GM23338 (cell line): ENCODE measurements at regions not wholly inside any gene's neighbourhood (a gene's known extent, or its start where the extent isn't known, plus 50 kb on each side); places are given as distances from the start of the nearest gene placed in this dataset.

ENCODE experiments used
- ATAC-seq: fragments of 200-7000 bp; cut with Tn5 transposase; 3 replicates; pipeline ENCODE4 v1.9.1; 2020
- DNase-seq: peaks from one replicate; pipeline ENCODE4 v3.0.0-alpha.2; 2015; ENCODE audit warnings: low spot score
- H2AFZ ChIP-seq: fragments of 200-600 bp; sonication (generic); 2 replicates; pipeline ENCODE4 v1.8.0; 2016; ENCODE audit warnings: antibody characterized with exemption, mild to moderate bottlenecking, moderate library complexity
- H3F3A ChIP-seq: fragments of 200-600 bp; sonication (generic); replicated peaks from 2 replicates; pipeline ENCODE4 v1.8.0; 2017; ENCODE audit warnings: antibody characterized with exemption, mixed run types, low read depth
- H3K27ac ChIP-seq: fragments of 200-600 bp; sonication (generic); 2 replicates; pipeline ENCODE4 v1.6.1; 2016; ENCODE audit warnings: low read depth
- H3K27me3 ChIP-seq: fragments of 200-600 bp; sonication (generic); 2 replicates; pipeline ENCODE4 v1.8.0; 2016; ENCODE audit warnings: mild to moderate bottlenecking, mixed run types, moderate library complexity; ENCODE audit not compliant: insufficient read depth
- H3K36me3 ChIP-seq: fragments of 200-600 bp; sonication (generic); 2 replicates; pipeline ENCODE4 v1.8.0; 2016; ENCODE audit warnings: mild to moderate bottlenecking; ENCODE audit not compliant: insufficient read depth
- H3K4me1 ChIP-seq: fragments of 200-600 bp; sonication (generic); 2 replicates; pipeline ENCODE4 v1.8.0; 2016; ENCODE audit warnings: mild to moderate bottlenecking, moderate library complexity; ENCODE audit not compliant: insufficient read depth
- H3K4me2 ChIP-seq: fragments of 200-600 bp; sonication (generic); 2 replicates; pipeline ENCODE4 v1.7.1; 2017; ENCODE audit warnings: mixed run types
- H3K4me3 ChIP-seq: fragments of 200-600 bp; sonication (generic); 2 replicates; pipeline ENCODE4 v1.6.1; 2016; ENCODE audit warnings: mixed run types
- H3K79me2 ChIP-seq: fragments of 200-600 bp; sonication (generic); replicated peaks from 2 replicates; pipeline ENCODE4 v1.8.0; 2017; ENCODE audit warnings: mild to moderate bottlenecking; ENCODE audit not compliant: insufficient read depth
- H3K9me2 ChIP-seq: fragments of 200-600 bp; sonication (generic); 2 replicates; pipeline ENCODE4 v1.8.0; 2017; ENCODE audit not compliant: insufficient read depth
- H4K20me1 ChIP-seq: fragments of 200-600 bp; sonication (generic); replicated peaks from 2 replicates; pipeline ENCODE4 v1.8.0; 2017; ENCODE audit warnings: mild to moderate bottlenecking; ENCODE audit not compliant: insufficient read depth
- H3K27ac Mint-ChIP-seq: 2 replicates; pipeline ENCODE4 v1.8.0; 2020; ENCODE audit warnings: inconsistent platforms, mild to moderate bottlenecking, moderate library complexity, mixed read lengths
- H3K27me3 Mint-ChIP-seq: 3 replicates; pipeline ENCODE4 v1.8.0; 2022; ENCODE audit warnings: low read depth, mild to moderate bottlenecking, moderate library complexity, mixed read lengths, inconsistent platforms; ENCODE audit not compliant: insufficient read depth, poor library complexity
- H3K36me3 Mint-ChIP-seq: 3 replicates; pipeline ENCODE4 v1.8.0; 2021; ENCODE audit warnings: low read depth, mild to moderate bottlenecking, inconsistent platforms, moderate library complexity, mixed read lengths
- H3K4me1 Mint-ChIP-seq: 3 replicates; pipeline ENCODE4 v1.8.0; 2020; ENCODE audit warnings: mild to moderate bottlenecking, inconsistent platforms, mixed read lengths
- H3K4me3 Mint-ChIP-seq: 3 replicates; pipeline ENCODE4 v1.8.0; 2021; ENCODE audit warnings: moderate library complexity, mild to moderate bottlenecking, inconsistent platforms, mixed read lengths
- H3K9me3 Mint-ChIP-seq: 3 replicates; pipeline ENCODE4 v1.8.0; 2020; ENCODE audit warnings: moderate library complexity, mild to moderate bottlenecking, inconsistent platforms, mixed read lengths
- CREB1 ChIP-seq: fragments of 250-450 bp; sonication (Bioruptor Pico); IDR thresholded peaks from 2 replicates; pipeline ENCODE4 v1.5.0; 2020; ENCODE audit warnings: low read depth, mild to moderate bottlenecking, moderate library complexity
- NANOG ChIP-seq: IDR thresholded peaks from 2 replicates; pipeline ENCODE4 v1.6.1; 2016; ENCODE audit warnings: antibody characterized with exemption, borderline replicate concordance
- ZNF114 ChIP-seq: fragments of 250-450 bp; sonication (Bioruptor Pico); IDR thresholded peaks from 2 replicates; pipeline ENCODE4 v1.5.0; 2020; ENCODE audit warnings: mild to moderate bottlenecking, moderate library complexity
- TF ChIP-seq, protein P1 (sequence below): IDR thresholded peaks from one replicate; pipeline ENCODE4 v1.6.1; 2018; ENCODE audit warnings: antibody characterized with exemption; ENCODE audit not compliant: unreplicated experiment
- TF ChIP-seq, protein P2 (sequence below), 2 experiments: fragments of 200-600 bp in 1 of 2; sonication (generic) in 1 of 2; conservative IDR thresholded peaks; 2 replicates each; pipeline versions ENCODE4 v1.5.1 to v1.6.1; 2016 to 2017; ENCODE audit warnings: antibody characterized with exemption in 2 of 2, low read depth in 2 of 2, mild to moderate bottlenecking in 2 of 2, moderate library complexity in 1 of 2

DNA sequence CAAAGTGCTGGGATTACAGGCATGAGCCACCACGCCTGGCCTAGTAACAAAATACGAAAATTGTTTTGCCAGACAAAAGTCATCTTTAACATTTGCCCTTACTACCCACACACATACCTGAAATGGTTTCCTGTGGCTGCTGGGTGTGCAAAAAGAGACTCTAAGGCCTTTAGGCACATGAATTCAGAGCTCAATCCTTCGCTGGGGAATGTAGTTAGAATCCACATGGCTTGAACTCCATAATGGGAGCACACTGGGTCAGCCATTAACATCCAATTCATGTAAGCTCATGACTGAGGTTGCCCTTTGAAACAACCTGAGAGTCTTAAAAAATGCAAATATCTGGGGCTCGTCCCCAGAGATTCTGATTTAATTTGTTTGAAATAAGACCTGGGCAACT, 87.8 kb downstream of the HPGD start:
- no peaks in the 10 kb centered on the region for H3K36me3 ChIP-seq
- H2AFZ ChIP-seq, result peak overlapping the region; percentile 23; the same call in 1 of the 2 replicates
- ATAC-seq, result peak; percentile 60

DNA sequence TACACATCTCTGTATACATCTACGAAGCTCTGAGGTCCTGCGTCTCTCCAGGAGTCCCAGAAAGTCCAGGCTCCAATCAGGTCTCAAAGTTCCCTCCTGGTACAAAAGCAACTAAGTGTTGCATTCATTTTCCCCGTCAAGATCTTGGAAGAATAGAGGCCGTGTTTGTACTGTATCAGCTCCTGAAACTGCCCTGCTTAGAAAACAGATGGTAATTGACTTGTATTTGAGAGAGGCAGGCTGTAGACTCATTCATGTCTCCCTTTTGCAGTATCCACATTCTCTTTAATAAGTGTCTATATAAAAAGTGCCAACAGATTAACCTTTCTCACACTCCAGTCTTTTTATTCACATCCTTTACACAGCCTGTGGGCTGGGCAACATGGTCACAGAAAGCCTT, 91.7 kb downstream of the HPGD start:
- Histone ChIP-seq H4K20me1 (no peaks in the 10 kb centered on the region), H2AFZ (peak overlapping the region; percentile 82; the same call in 1 of the 2 replicates), H3K4me3 (no peak overlapping the region), H3F3A (no peaks in the 10 kb centered on the region), H3K36me3 (no peaks in the 10 kb centered on the region), H3K9me2 (peaks cover 4% of the 10 kb centered on the region; the same call in 1 of the 2 replicates), H3K27me3 (no peaks in the 10 kb centered on the region), H3K4me1 (peaks cover 9% of the 10 kb centered on the region), H3K4me2 (no peak overlapping the region), H3K27ac (no peak overlapping the region), H3K79me2 (no peaks in the 10 kb centered on the region)
- H3K4me1 Mint-ChIP-seq, result peaks cover 5% of the 10 kb centered on the region; the same call in 2 of the 3 replicates
- ATAC-seq (no peak), DNase-seq (no peak)
- no peak overlapping the region for H3K4me3 Mint-ChIP-seq
- no peak overlapping the region for H3K27ac Mint-ChIP-seq
- no peak for TF ChIP-seq NANOG
- TF ChIP-seq, protein P1, sequence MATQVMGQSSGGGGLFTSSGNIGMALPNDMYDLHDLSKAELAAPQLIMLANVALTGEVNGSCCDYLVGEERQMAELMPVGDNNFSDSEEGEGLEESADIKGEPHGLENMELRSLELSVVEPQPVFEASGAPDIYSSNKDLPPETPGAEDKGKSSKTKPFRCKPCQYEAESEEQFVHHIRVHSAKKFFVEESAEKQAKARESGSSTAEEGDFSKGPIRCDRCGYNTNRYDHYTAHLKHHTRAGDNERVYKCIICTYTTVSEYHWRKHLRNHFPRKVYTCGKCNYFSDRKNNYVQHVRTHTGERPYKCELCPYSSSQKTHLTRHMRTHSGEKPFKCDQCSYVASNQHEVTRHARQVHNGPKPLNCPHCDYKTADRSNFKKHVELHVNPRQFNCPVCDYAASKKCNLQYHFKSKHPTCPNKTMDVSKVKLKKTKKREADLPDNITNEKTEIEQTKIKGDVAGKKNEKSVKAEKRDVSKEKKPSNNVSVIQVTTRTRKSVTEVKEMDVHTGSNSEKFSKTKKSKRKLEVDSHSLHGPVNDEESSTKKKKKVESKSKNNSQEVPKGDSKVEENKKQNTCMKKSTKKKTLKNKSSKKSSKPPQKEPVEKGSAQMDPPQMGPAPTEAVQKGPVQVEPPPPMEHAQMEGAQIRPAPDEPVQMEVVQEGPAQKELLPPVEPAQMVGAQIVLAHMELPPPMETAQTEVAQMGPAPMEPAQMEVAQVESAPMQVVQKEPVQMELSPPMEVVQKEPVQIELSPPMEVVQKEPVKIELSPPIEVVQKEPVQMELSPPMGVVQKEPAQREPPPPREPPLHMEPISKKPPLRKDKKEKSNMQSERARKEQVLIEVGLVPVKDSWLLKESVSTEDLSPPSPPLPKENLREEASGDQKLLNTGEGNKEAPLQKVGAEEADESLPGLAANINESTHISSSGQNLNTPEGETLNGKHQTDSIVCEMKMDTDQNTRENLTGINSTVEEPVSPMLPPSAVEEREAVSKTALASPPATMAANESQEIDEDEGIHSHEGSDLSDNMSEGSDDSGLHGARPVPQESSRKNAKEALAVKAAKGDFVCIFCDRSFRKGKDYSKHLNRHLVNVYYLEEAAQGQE, result no peak
- TF ChIP-seq, protein P2, sequence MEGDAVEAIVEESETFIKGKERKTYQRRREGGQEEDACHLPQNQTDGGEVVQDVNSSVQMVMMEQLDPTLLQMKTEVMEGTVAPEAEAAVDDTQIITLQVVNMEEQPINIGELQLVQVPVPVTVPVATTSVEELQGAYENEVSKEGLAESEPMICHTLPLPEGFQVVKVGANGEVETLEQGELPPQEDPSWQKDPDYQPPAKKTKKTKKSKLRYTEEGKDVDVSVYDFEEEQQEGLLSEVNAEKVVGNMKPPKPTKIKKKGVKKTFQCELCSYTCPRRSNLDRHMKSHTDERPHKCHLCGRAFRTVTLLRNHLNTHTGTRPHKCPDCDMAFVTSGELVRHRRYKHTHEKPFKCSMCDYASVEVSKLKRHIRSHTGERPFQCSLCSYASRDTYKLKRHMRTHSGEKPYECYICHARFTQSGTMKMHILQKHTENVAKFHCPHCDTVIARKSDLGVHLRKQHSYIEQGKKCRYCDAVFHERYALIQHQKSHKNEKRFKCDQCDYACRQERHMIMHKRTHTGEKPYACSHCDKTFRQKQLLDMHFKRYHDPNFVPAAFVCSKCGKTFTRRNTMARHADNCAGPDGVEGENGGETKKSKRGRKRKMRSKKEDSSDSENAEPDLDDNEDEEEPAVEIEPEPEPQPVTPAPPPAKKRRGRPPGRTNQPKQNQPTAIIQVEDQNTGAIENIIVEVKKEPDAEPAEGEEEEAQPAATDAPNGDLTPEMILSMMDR (conservative IDR thresholded peaks at IDR 0.05; ENCODE audit: low read depth in 2 of 2), result no peak
- H3K9me3 Mint-ChIP-seq, result no peaks in the 10 kb centered on the region
- no peaks in the 10 kb centered on the region for H3K36me3 Mint-ChIP-seq
- H3K27me3 Mint-ChIP-seq, result no peaks in the 10 kb centered on the region

More for the DNA sequence above, 87.8 kb downstream of the HPGD start:
- peak overlapping the region; percentile 37; the same call in 1 of the 2 replicates for H3K4me2 ChIP-seq
- peaks cover 4% of the 10 kb centered on the region; the same call in 1 of the 3 replicates for H3K9me3 Mint-ChIP-seq
- DNase-seq, result peak; percentile 55
- no peaks in the 10 kb centered on the region for H3F3A ChIP-seq
- no peak overlapping the region for H3K4me3 ChIP-seq
- H3K9me2 ChIP-seq, result peaks cover 7% of the 10 kb centered on the region; the same call in 1 of the 2 replicates
- no peak overlapping the region for H3K4me3 Mint-ChIP-seq
- H3K79me2 ChIP-seq, result no peaks in the 10 kb centered on the region
- no peaks in the 10 kb centered on the region for H3K36me3 Mint-ChIP-seq
- no peaks in the 10 kb centered on the region for H3K27me3 ChIP-seq
- H3K4me1 Mint-ChIP-seq, result peaks cover 10% of the 10 kb centered on the region; the same call in 2 of the 3 replicates
- peaks cover 9% of the 10 kb centered on the region for H3K4me1 ChIP-seq
- TF ChIP-seq, protein P1, result no peak
- TF ChIP-seq CREB1 (CRISPR knock-in tag), result no peak
- no peak for TF ChIP-seq ZNF114 (CRISPR knock-in tag)
- H3K27ac ChIP-seq, result no peak overlapping the region
- H3K27ac Mint-ChIP-seq, result no peak overlapping the region
- H3K27me3 Mint-ChIP-seq, result no peaks in the 10 kb centered on the region
- no peaks in the 10 kb centered on the region for H4K20me1 ChIP-seq
